MCF 10A (cell line): ENCODE measurements at regions not wholly inside any gene's neighbourhood (a gene's known extent, or its start where the extent isn't known, plus 50 kb on each side); places are given as distances from the start of the nearest gene placed in this dataset.

Source experiments
- BruUV-seq: library from RNA; stranded (reverse); fragments of 400-500 nt; replicated peaks from 2 replicates; lab custom pipeline; 2021; lab: Mats Ljungman, UMichigan
- CTCF ChIA-PET: fragments of 300-600 bp; sonication (Branson Sonifier 250); formaldehyde crosslinking; extraction: SDS; loops from one replicate; lab custom pipeline; 2021; ENCODE audit warnings: antibody characterized with exemption, inconsistent platforms; lab: Yijun Ruan, JAX
- POLR2A ChIA-PET: fragments of 300-600, 350-650 bp; sonication (Branson Sonifier 250); formaldehyde crosslinking; extraction: SDS; loops from one replicate; lab custom pipeline; 2020; ENCODE audit warnings: antibody characterized with exemption, inconsistent platforms; lab: Yijun Ruan, JAX
- DNase-seq: peaks from one replicate; pipeline ENCODE4 v3.0.0-alpha.2; 2018; ENCODE audit not compliant: unreplicated experiment
- H3K27ac Mint-ChIP-seq: one replicate; pipeline ENCODE4 v1.8.0; 2022; ENCODE audit warnings: mild to moderate bottlenecking, low read depth, mixed read lengths; ENCODE audit not compliant: unreplicated experiment
- H3K27me3 Mint-ChIP-seq: one replicate; pipeline ENCODE4 v1.8.0; 2022; ENCODE audit warnings: mixed read lengths; ENCODE audit not compliant: insufficient read depth, unreplicated experiment
- H3K36me3 Mint-ChIP-seq: one replicate; pipeline ENCODE4 v1.8.0; 2022; ENCODE audit warnings: mild to moderate bottlenecking, moderate library complexity, mixed read lengths; ENCODE audit not compliant: insufficient read depth, unreplicated experiment
- H3K4me1 Mint-ChIP-seq: one replicate; pipeline ENCODE4 v1.8.0; 2022; ENCODE audit warnings: mixed read lengths; ENCODE audit not compliant: insufficient read depth, unreplicated experiment
- H3K4me3 Mint-ChIP-seq: one replicate; pipeline ENCODE4 v1.8.0; 2022; ENCODE audit warnings: mild to moderate bottlenecking, moderate library complexity, mixed read lengths; ENCODE audit not compliant: unreplicated experiment
- H3K9me3 Mint-ChIP-seq: one replicate; pipeline ENCODE4 v1.8.0; 2022; ENCODE audit warnings: mixed read lengths; ENCODE audit not compliant: unreplicated experiment
- CTCF ChIP-seq: fragments of 200-600 bp; IDR thresholded peaks from one replicate; pipeline ENCODE4 v1.8.0; 2022; ENCODE audit warnings: antibody characterized with exemption, mild to moderate bottlenecking; ENCODE audit not compliant: unreplicated experiment
- intact Hi-C: fragments of 100-400 bp; cut with micrococcal nuclease; formaldehyde crosslinking; loops from 2 replicates; pipeline ENCODE4 v1.14.1; 2022

GRCh38 chr5:5800801-5801761, 378.6 kb downstream of the ICE1 start:
- no TSS peak for BruUV-seq
- H3K27ac Mint-ChIP-seq = no peak overlapping the region
- ChIA-PET CTCF (no interaction called here), POLR2A (interaction anchor here (0.6 kb wide), 1 partner anchor 307 kb away, joined by 3 read pairs; no protein-coding TSS in a partner anchor)
- no peaks in the 10 kb centered on the region for H3K9me3 Mint-ChIP-seq
- H3K36me3 Mint-ChIP-seq = no peaks in the 10 kb centered on the region
- no peaks in the 10 kb centered on the region for H3K27me3 Mint-ChIP-seq
- H3K4me3 Mint-ChIP-seq = no peak overlapping the region
- TF ChIP-seq CTCF = no peak
- H3K4me1 Mint-ChIP-seq = no peaks in the 10 kb centered on the region
- no peak for DNase-seq
- intact Hi-C loops = no loop called here

- POLR2A ChIA-PET = no interaction called here
- BruUV-seq = no TSS peak
Measured at GRCh38 chr5:5799826-5800225, 377.3 kb downstream of the ICE1 start.

GRCh38 chr5:5799229-5799628, 376.8 kb downstream of the ICE1 start:
- Mint-ChIP-seq H3K27me3 (no peaks in the 10 kb centered on the region), H3K9me3 (no peaks in the 10 kb centered on the region), H3K4me1 (no peaks in the 10 kb centered on the region), H3K27ac (no peak overlapping the region), H3K4me3 (no peak overlapping the region), H3K36me3 (no peaks in the 10 kb centered on the region)
- intact Hi-C loops = no loop called here
- BruUV-seq = no TSS peak
- POLR2A ChIA-PET = no interaction called here
- no peak for DNase-seq
- TF ChIP-seq CTCF = no peak
- CTCF ChIA-PET = interaction anchor here (0.6 kb wide), 1 partner anchor 642 kb away, joined by 3 read pairs; no protein-coding TSS in a partner anchor

More at GRCh38 chr5:5799826-5800225, 377.3 kb downstream of the ICE1 start:
- intact Hi-C loops = no loop called here
- no peak for TF ChIP-seq CTCF
- Mint-ChIP-seq H3K4me1 (no peaks in the 10 kb centered on the region), H3K27ac (no peak overlapping the region), H3K36me3 (no peaks in the 10 kb centered on the region), H3K4me3 (no peak overlapping the region), H3K9me3 (no peaks in the 10 kb centered on the region), H3K27me3 (no peaks in the 10 kb centered on the region)
- DNase-seq = no peak
- CTCF ChIA-PET = no interaction called here

- H3K27me3 Mint-ChIP-seq = peaks cover 6% of the 10 kb centered on the region
- H3K4me1 Mint-ChIP-seq = no peaks in the 10 kb centered on the region
- DNase-seq = no peak
- peaks cover 2% of the 10 kb centered on the region for H3K36me3 Mint-ChIP-seq
- BruUV-seq = no TSS peak
- no peaks in the 10 kb centered on the region for H3K9me3 Mint-ChIP-seq
- H3K4me3 Mint-ChIP-seq = no peak overlapping the region
- no peak for TF ChIP-seq CTCF
- POLR2A ChIA-PET = no interaction called here
- H3K27ac Mint-ChIP-seq = no peak overlapping the region
- CTCF ChIA-PET = no interaction called here
- intact Hi-C loops = no loop called here
Measured at GRCh38 chr5:5798462-5798861, 376.0 kb downstream of the ICE1 start.
